ENCODE measurements at regions not wholly inside any gene's neighbourhood (a gene's known extent, or its start where the extent isn't known, plus 50 kb on each side); places are given as distances from the start of the nearest gene placed in this dataset.

DNA sequence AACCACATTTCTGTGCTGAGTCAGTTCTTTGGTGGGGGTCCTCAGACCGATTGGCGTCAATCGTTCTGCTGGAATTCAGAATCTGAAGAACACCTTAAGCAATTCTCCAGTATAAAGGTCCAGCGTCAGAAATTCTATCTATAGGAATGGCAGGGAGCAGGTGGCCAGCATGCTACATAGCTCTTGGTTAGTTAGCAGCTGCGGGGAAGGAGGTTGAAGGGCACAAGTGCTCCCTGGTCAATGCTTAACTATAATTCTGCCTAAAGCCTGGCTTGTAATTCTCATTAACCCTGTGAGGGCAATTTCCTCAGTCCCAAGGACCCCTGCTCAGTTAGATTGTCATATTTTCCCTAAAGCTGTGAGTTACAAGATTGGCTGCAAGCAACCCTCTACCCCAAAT, 54.3 kb upstream of the GALNT2 start:
- in situ Hi-C loops (cut with HindIII; ENCODE audit: low pct_unique_long_range_greater_than_20kb, low sequenced_read_pairs): no loop called here

DNA sequence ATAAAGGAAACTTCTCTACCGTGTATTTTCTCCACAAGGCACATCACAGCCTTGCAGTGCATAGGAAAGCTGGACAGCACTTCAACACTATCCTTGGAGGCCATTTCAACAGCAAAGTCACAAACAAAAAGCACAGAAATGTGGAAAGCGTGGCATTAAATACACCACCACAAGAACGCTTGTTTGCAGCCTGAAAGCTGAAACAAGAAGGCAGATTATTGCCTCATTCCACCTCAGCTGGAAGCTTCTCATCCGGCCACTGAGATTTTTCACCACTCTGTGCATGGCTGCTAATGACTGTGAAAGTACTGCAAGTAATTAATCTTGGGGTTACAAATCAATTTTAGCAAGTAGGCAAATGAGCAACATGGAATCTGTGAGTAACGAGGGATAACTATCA, 50.9 kb upstream of the GALNT2 start:
- in situ Hi-C loops (cut with HindIII; ENCODE audit: low pct_unique_long_range_greater_than_20kb, low sequenced_read_pairs): no loop called here
- no peak for DNase-seq (ENCODE audit: low read depth, low spot score)

More for the DNA sequence above, 54.3 kb upstream of the GALNT2 start:
- no peak for DNase-seq (ENCODE audit: low read depth, low spot score)
